Left colon (tissue), 2 donors: ENCODE measurements at regions not wholly inside any gene's neighbourhood (a gene's known extent, or its start where the extent isn't known, plus 50 kb on each side); places are given as distances from the start of the nearest gene placed in this dataset.
"Not testable (repeated sequence)": the region's sequence is repeated elsewhere in the genome, so short reads cannot be mapped to it uniquely, and the experiment has no call there.

ENCODE experiments used
- ATAC-seq: fragments of 200-7000 bp; cut with Tn5 transposase; one replicate; pipeline ENCODE4 v1.9.1; 2020; ENCODE audit warnings: mild to moderate bottlenecking, moderate library complexity
- DNase-seq, 2 donors: peaks; one replicate each; pipeline ENCODE4 v3.0.0-alpha.2; 2020
- intact Hi-C, 2 donors: fragments of 100-400 bp; cut with DNase I in 1 of 2; cut with micrococcal nuclease in 1 of 2; formaldehyde crosslinking; loops; one replicate each; pipeline versions ENCODE4 v1.11.2 to v1.14.0; 2022; cut with DNase I, micrococcal nuclease
- donor health status: DM: no; HTN: no; CAD: no.
- donor health status: DM: yes; HTN: yes; CAD: no.

GRCh38 chr5:116778651-116779280 is 204.1 kb upstream of the SEMA6A start:
- intact Hi-C loops = no loop called here
- DNase-seq = no peak
- ATAC-seq = no peak

GRCh38 chr5:116778032-116778431 is 203.4 kb upstream of the SEMA6A start:
- intact Hi-C loops = no loop called here
- no peak for ATAC-seq
- DNase-seq = no peak

- ATAC-seq (no peak), DNase-seq (no peak)
- intact Hi-C loops = no loop called here
Observed at GRCh38 chr5:116773926-116774325, 199.3 kb upstream of the SEMA6A start.

DNA sequence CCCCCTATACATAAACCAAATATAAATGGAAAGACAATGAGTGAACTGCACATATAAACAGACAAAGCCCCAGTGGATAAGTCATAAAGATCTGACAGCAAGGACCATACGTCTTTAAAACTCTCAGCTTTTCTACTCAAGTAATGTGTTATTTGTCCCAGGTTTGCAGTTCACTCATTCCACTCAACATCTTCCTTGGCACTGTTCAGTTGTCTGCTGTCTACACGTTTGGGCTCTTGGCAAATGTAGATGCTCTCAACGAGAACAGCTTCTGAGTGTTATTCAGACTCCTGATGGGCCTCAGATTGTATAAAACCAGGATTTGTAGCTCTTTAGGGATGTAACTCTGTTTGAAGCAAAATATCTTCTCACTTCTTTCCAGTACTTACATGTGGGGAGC is 198.2 kb upstream of the SEMA6A start:
- intact Hi-C loops = no loop called here
- ATAC-seq (no peak), DNase-seq (no peak)

DNA sequence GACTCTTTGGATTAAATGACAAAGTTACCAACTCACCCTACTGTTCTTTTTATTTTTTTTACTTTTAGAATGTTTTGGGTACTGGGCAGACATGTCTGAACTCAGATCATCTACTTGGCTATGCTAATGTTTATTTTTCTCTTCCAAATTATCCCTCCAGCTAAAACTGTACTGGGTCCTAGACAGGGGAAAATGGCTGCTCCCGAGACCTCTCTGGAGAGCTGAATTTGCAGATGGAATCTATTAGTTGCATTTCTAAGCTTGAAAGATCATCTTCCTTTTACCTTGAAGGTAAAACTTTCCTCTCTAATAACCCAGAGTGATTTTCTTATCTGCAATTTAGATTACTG is 197.5 kb upstream of the SEMA6A start:
- no peak for DNase-seq
- ATAC-seq = no peak
- intact Hi-C loops = no loop called here

DNA sequence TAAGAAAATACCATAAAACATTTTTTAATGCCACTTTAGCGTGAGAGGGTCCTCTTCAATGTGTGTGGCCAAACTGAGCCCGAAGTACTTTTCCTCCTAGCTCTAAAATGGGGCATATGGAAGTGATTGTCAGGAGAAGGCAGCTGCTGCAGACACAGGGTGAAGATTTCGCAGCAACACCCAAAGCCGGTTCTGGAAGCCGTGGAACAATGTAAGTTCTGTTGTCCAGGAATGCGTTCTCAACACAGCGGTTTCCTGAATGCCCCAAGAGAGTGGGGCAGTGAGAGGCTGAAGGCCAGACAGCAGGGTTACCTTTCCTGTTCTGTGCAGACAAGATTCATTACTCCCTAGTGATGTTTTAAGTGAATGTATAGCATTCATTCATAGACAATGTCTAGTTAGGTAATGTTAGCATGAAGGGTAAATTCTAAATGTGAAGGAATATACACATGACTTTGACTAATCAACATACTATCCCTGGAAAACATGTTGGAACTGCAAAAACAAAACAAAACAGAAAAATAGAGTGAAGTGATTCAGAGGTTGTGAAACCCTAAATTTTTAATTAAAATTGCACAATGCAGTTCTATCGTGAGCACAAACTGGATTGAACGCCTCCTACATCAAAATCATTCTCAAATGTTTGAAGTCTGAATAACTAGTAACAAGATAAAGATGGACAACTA is 197.0 kb upstream of the SEMA6A start:
- intact Hi-C loops = no loop called here

DNA sequence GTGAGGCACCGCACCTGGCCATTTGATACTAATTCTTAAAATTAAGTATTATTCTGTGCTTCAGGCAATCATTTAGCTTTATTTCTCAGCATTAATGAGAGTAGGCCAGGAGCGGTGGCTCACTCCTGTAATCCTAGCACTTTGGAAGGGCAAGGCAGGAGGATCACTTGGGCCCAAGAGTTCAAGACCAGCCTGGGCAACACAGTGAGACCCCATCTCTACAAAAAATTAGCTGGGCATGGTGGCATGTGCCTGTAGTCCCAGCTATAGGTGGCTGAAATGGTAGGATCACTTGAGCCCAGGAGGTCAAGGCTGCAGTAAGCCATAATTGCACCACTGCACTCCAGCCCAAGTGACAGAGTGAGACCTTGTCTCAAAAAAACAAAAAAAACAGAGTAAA is 195.3 kb upstream of the SEMA6A start:
- DNase-seq, intact Hi-C loops, ATAC-seq: not testable (repeated sequence)

More for the DNA sequence above, 197.0 kb upstream of the SEMA6A start:
- ATAC-seq (no peak), DNase-seq (no peak)

GRCh38 chr5:116769470-116769869 is 194.8 kb upstream of the SEMA6A start:
- ATAC-seq (no peak), DNase-seq (no peak)
- intact Hi-C loops = no loop called here

DNA sequence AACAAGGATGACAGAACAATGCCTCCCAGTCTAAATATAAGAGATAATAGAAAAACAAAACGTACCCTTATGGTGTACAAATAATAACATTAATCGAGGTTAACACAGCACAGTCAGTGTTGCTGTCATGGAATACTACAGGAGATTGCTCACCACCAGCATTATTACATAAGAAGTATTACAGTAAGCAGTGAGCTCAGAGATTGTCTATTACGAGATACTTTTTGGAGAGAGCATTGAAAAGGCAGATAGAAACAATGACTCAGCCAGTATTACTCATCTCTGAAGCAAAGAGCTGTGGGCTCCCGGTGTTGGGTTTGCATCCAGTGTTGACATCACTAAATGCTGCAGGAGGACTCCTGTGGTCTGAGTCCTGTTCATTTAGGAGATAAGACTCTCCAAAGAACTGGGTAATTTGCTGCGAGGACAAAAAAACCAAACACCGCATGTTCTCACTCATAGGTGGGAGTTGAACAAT is 191.9 kb upstream of the SEMA6A start:
- intact Hi-C loops = no loop called here
- DNase-seq = no peak
- ATAC-seq = no peak

DNA sequence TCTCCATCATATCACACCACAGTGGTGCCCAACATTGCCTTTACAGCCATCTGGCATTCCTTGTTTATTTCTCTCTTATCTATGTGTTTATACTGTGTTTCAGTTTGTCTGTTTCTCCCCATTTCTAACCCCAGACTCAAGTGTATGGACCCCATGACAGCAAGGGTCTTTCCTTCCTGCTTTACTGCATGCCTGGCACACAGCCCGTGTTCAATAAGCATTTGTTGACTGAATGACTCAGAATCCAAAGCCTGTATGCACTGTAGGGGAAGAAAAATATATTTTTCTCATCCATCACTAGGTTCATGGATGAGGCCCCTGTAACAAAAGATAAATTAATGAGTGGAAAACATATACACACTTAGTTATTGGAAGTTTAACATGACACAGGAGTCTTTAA is 190.8 kb upstream of the SEMA6A start:
- DNase-seq (no peak), ATAC-seq (no peak)
- intact Hi-C loops = no loop called here

GRCh38 chr5:116764941-116765340 is 190.3 kb upstream of the SEMA6A start:
- DNase-seq (no peak), ATAC-seq (no peak)
- intact Hi-C loops = no loop called here

DNA sequence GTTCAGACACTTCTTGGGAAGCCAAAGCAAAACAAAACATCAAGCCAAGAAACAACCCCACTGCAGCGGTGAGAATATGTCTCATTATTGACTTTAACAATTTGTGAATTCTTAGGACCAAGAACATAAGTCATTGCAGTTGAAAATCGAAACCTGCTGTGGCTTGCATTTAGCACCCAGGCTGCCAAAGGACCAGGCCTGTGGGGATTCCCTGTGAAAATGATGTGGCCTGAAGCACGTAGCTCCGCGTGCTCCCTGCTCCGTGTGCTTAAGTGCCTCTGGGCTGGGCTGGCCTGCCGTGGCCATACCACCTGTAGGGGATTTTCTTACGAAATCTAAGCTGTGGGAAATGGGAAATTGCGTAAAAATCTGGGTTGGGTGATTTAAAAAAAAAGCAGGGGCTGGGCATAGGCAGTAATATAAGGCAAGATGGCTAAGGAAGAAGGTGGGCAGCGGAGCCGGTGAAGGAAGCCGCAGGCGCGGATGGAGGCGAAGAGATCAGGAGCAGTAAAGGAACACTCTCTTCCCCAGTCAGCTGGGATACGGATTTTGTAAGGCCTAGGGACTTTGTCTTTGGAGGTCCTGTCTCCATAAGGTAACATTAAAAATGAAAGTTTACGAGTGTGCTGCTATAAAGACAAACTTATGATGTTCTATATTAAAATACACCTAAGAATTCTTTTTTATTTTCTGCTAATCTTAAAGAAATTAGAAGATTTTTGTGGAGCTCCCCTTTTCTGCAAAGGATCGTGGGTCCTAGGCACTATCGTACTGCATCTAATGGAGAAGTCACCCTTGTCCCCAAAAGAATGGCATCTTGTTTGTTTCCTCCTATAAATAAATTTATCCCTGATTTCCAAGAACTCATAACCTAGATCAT is 189.6 kb upstream of the SEMA6A start:
- intact Hi-C loops = no loop called here
- ATAC-seq (no peak), DNase-seq (no peak)

DNA sequence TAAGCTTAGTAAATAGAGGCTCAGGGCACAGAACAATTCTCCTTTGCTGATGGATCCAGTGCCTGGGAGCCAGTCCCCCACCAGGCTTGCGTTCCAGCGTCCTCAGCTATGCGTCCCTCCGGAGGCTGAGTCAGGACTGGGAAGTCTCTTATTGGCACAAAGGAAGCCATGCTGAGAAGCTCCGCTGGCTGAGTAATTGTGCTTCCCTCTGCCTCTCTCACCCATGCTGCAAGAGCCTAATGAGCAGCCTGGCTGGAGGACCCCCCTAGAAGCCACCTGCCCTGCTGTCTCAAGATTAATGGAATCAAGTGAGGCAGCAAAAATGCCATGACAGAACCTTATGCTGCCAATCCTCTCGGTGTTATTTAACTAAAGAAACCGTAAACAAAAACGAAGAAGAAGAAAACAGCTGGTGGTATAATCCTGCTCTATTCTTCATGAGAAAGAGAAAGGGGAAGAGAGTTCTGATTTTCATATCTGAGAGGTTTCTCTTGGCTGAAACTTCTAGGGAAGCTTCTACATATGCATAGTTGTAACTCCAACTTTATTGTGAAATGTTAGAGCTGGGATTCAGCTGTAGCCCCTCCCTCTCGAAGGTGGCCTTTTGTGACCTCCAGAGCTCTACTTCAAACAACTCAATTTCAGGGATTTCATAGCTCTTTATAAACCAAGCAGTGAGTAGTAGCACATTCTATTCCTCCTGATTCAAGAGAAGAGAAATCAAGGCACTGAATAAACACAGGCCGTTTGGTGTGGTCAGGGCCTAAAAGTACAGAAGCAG is 185.4 kb upstream of the SEMA6A start:
- intact Hi-C loops = no loop called here
- no peak for DNase-seq
- no peak for ATAC-seq

DNA sequence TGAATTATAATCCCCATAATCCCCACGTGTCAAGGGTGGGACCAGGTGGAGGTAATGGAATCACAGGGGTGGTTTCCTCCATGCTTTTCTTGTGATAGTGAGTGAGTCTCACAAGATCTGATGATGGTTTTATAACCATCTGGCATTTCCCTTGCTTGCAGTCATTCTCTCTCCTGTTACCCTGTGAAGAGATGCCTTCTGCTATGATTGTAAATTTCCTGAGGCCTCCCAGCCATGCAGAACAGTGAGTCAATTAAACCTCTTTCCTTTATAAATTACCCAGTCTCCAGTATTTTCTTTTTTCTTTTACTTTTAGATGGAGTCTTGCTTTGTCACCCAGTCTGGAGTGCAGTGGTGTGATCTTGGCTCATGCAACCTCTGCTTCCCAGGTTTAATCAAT is 182.7 kb upstream of the SEMA6A start:
- no peak for DNase-seq
- ATAC-seq = no peak
- intact Hi-C loops = no loop called here

DNA sequence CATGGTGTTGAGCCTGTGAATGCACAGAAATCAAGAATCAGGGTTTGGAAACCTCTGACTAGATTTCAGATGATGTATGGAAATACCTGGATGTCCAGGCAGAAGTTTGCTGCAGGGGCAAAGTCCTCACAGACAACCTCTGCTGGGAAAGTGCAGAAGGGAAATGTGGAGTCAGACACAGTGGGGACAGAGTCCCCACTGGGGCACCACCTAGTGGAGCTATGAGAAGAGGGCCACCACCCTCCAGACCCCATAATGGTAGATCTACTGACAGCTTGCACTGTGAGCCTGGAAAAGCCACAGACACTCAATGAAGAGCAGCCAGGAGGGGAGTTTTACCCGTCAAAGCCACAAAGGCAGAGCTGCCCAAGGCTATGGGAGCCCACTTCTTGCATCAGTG is 181.9 kb upstream of the SEMA6A start:
- ATAC-seq (no peak), DNase-seq (no peak)
- intact Hi-C loops = no loop called here

GRCh38 chr5:116754556-116754955 is 179.9 kb upstream of the SEMA6A start:
- no peak for DNase-seq

DNA sequence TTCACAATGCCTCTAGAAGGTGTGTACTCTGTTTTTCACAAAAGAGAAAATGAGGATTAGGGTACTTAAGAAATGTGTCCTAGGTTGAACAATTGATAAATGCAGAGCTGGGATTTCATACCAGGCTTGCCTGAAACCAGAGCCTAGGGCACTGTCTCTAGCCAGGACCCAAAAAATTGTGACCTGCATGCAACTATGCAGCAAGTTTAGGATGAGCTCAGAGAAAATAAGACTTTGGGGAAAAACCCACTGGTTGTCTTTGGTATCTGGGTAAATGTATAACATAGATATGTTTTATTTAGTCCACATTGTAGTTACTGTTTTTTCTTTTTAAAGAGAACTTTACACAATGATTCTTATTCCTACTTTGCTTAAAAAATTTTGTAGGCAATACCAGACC is 177.1 kb upstream of the SEMA6A start:
- intact Hi-C loops = no loop called here
- ATAC-seq = no peak
- DNase-seq = no peak

More at GRCh38 chr5:116754556-116754955, 179.9 kb upstream of the SEMA6A start:
- intact Hi-C loops = no loop called here
- ATAC-seq = no peak

DNA sequence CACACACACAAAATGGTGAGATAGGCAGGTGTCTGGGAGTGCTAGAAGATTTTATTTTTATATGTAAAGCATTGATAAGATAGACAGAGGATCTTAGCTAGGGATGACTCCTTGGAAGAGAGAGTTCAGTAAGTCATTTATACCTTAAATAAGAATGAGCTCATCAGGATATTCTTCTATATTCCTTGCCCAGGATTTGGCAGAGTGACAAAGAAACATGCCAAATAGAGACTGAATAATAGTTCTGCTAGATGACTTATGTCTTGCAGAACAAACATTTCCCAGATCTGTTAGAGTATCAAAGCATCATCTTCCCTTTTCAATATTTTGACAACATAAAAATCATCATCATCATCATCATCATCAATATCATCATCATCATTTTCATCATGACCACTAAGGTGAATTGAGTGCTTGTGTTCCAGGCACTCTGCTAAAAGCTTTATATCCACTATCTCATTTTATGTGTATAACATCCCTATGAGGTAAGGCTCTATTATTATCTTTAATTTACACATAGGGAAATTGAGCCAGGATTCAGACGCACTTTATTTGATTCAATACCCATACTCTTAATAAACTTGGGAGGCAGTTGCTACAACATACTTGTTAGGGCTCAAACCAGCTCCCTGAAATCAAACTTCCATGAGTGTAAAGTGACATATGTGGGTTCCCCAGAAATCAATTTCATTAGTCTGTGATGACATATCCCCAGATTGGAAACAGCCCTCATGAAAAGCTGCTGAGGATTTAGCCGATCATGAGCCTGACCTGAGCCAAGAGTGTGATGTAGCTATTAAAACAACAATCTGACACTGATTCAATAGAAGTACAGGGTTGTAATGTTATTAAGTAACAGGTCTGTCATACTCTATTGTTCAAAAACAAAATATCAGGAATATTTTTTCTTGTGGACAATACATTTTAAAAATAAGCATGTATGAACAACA is 176.3 kb upstream of the SEMA6A start:
- no peak for ATAC-seq
- no peak for DNase-seq
- intact Hi-C loops = no loop called here
